ENCODE measurements at regions not wholly inside any gene's neighbourhood (a gene's known extent, or its start where the extent isn't known, plus 50 kb on each side); places are given as distances from the start of the nearest gene placed in this dataset.

- no peaks in the 10 kb centered on the region for H3K9me3 ChIP-seq (ENCODE audit: insufficient read depth in 2 of 2, low read depth in 1 of 2, low read length in 1 of 2)
- TF ChIP-seq EZH2 (IDR thresholded peaks at IDR 0.05; ENCODE audit: low read depth, low read length, severe bottlenecking), result no peak
- no peak for TF ChIP-seq RBBP5 (IDR thresholded peaks at IDR 0.05; ENCODE audit: borderline replicate concordance, low read depth, low read length)
- no peak for TF ChIP-seq SAP30 (IDR thresholded peaks at IDR 0.05; ENCODE audit: insufficient read depth, insufficient replicate concordance, low read length)
- no peak for TF ChIP-seq CHD1 (IDR thresholded peaks at IDR 0.05; ENCODE audit: low read depth, low read length)
- TF ChIP-seq KDM4A (IDR thresholded peaks at IDR 0.05; ENCODE audit: low read depth, low read length, severe bottlenecking), result no peak
- no peak for TF ChIP-seq SRF (IDR thresholded peaks at IDR 0.05; ENCODE audit: low read depth, low read length)
- no peak for TF ChIP-seq BACH1 (IDR thresholded peaks at IDR 0.05; ENCODE audit: low read length)
- no peak for TF ChIP-seq HDAC6 (IDR thresholded peaks at IDR 0.05; ENCODE audit: low read depth, low read length)
- CTCF ChIA-PET (ENCODE audit: partially characterized antibody), result no interaction called here
Measured at GRCh38 chr7:41275255-41275654, 427.6 kb downstream of the INHBA start.

More at GRCh38 chr7:41275255-41275654, 427.6 kb downstream of the INHBA start:
- Histone ChIP-seq H3K4me2 (ENCODE audit: insufficient read depth in 1 of 2, low read depth in 2 of 2, low read length in 2 of 2) (no peak overlapping the region), H3K56ac (replicated peaks; ENCODE audit: insufficient read length, low read depth, low read length) (no peak overlapping the region), H3K79me1 (ENCODE audit: low read depth, low read length) (no peaks in the 10 kb centered on the region), H4K20me1 (replicated peaks in 1 of 2; ENCODE audit: control insufficient read depth in 1 of 2, insufficient read depth in 2 of 2, low read length in 2 of 2) (no peaks in the 10 kb centered on the region), H2BK5ac (ENCODE audit: low read depth, low read length) (no peak overlapping the region), H3K79me2 (ENCODE audit: control insufficient read depth in 1 of 2, insufficient read depth in 2 of 2, low read length in 2 of 2) (no peaks in the 10 kb centered on the region), H2BK20ac (ENCODE audit: low read length) (no peak overlapping the region), H2BK120ac (replicated peaks; ENCODE audit: low read depth, low read length) (no peak overlapping the region), H3K18ac (ENCODE audit: extremely low read depth, low read length) (no peak overlapping the region), H3K27ac (ENCODE audit: low read depth, low read length) (no peak overlapping the region; the same call in 1 of the 2 replicates), H3K23ac (ENCODE audit: insufficient read length) (no peak overlapping the region), H3K9ac (replicated peaks in 1 of 4; ENCODE audit: extremely low read depth in 1 of 4, low read depth in 3 of 4, low read length in 3 of 4) (no peak overlapping the region), H3K23me2 (ENCODE audit: low read depth, low read length) (no peaks in the 10 kb centered on the region; the same call in 1 of the 2 replicates), H3K36me3 (ENCODE audit: control insufficient read depth in 2 of 4, insufficient read depth in 4 of 4, low read length in 3 of 4) (no peaks in the 10 kb centered on the region), H3K14ac (ENCODE audit: insufficient read length) (no peak overlapping the region), H3K27me3 (replicated peaks in 1 of 4; ENCODE audit: control insufficient read depth in 3 of 4, extremely low read depth in 1 of 4, insufficient read depth in 3 of 4, low read length in 3 of 4) (no peaks in the 10 kb centered on the region), H4K8ac (ENCODE audit: extremely low read depth, insufficient read depth, low read length) (peak overlapping the region; percentile 7; the same call in 1 of the 2 replicates), H4K91ac (replicated peaks; ENCODE audit: insufficient read length, low read length) (no peak overlapping the region), H3K4ac (replicated peaks; ENCODE audit: insufficient read length, low read depth, low read length) (no peak overlapping the region), H2BK15ac (ENCODE audit: low read length) (no peak overlapping the region), H2AFZ (ENCODE audit: low read length) (no peak overlapping the region), H4K5ac (ENCODE audit: insufficient read length, low read depth, low read length) (no peak overlapping the region), H3K4me3 (ENCODE audit: extremely low read depth in 1 of 4, insufficient read depth in 2 of 4, low read depth in 3 of 4, low read length in 4 of 4) (no peak overlapping the region), H3K4me1 (replicated peaks in 1 of 4; ENCODE audit: control insufficient read depth in 3 of 4, insufficient read depth in 4 of 4, low read length in 3 of 4) (no peaks in the 10 kb centered on the region), H2AK5ac (ENCODE audit: low read depth, low read length) (no peak overlapping the region), H2BK12ac (ENCODE audit: low read depth, low read length) (no peak overlapping the region)
- FAIRE-seq (no peak), DNase-seq (ENCODE audit: low read depth in 1 of 2, low spot score in 2 of 2) (no peak)
- WGBS, 2 experiments (ENCODE audit: extremely low coverage in 1 of 2, insufficient coverage in 1 of 2, insufficient read length in 1 of 2, insufficient replicate concordance in 2 of 2, low coverage in 1 of 2, low lambda C conversion rate in 2 of 2, missing lambda C conversion rate in 1 of 2), result 94% methylated on average over 9 of the region's 9 CpGs; no CpG with 5 or more reads in 1 of the 2 experiments
- POLR2A ChIA-PET (ENCODE audit: partially characterized antibody), result no interaction called here
